MM.1S (cell line): ENCODE measurements at regions not wholly inside any gene's neighbourhood (a gene's known extent, or its start where the extent isn't known, plus 50 kb on each side); places are given as distances from the start of the nearest gene placed in this dataset.

Source experiments
- EZH2 ChIP-seq: fragments of 300-600 bp; sonication (generic); optimal IDR thresholded peaks from 2 replicates; pipeline ENCODE3; 2017; ENCODE audit warnings: low read depth, mild to moderate bottlenecking, antibody characterized with exemption, low read length, mixed read lengths
- TF ChIP-seq, protein P1 (sequence below): fragments of 300-600 bp; sonication (generic); IDR thresholded peaks from 2 replicates; pipeline ENCODE4 v1.5.1; 2016; ENCODE audit warnings: antibody characterized with exemption, low read length, mixed read lengths

GRCh38 chr18:39191931-39192330 is 1626.3 kb upstream of the CELF4 start:
- TF ChIP-seq, protein P1, sequence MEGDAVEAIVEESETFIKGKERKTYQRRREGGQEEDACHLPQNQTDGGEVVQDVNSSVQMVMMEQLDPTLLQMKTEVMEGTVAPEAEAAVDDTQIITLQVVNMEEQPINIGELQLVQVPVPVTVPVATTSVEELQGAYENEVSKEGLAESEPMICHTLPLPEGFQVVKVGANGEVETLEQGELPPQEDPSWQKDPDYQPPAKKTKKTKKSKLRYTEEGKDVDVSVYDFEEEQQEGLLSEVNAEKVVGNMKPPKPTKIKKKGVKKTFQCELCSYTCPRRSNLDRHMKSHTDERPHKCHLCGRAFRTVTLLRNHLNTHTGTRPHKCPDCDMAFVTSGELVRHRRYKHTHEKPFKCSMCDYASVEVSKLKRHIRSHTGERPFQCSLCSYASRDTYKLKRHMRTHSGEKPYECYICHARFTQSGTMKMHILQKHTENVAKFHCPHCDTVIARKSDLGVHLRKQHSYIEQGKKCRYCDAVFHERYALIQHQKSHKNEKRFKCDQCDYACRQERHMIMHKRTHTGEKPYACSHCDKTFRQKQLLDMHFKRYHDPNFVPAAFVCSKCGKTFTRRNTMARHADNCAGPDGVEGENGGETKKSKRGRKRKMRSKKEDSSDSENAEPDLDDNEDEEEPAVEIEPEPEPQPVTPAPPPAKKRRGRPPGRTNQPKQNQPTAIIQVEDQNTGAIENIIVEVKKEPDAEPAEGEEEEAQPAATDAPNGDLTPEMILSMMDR: no peak
- TF ChIP-seq EZH2: no peak
